Lung (tissue), 11 donors: ENCODE measurements at regions not wholly inside any gene's neighbourhood (a gene's known extent, or its start where the extent isn't known, plus 50 kb on each side); places are given as distances from the start of the nearest gene placed in this dataset.

Experiments
- ATAC-seq: fragments of 200-7000 bp; cut with Tn5 transposase; one replicate; pipeline ENCODE4 v1.9.1; 2020; ENCODE audit warnings: moderate number of reproducible peaks; ENCODE audit not compliant: insufficient read depth, low FRiP score
- DNase-seq, 3 donors: peaks; one replicate each; pipeline ENCODE4 v3.0.0-alpha.2; 2013 to 2017
- H3K27ac ChIP-seq, 2 donors: one replicate each; pipeline ENCODE4 v1.5.1; 2013; ENCODE audit warnings: mild to moderate bottlenecking in 2 of 2, moderate library complexity in 2 of 2, control low read depth in 1 of 2, inconsistent platforms in 1 of 2, low read depth in 1 of 2, low read length in 1 of 2
- H3K27me3 ChIP-seq, 3 donors: one replicate each; pipeline ENCODE4 v1.5.1; 2013; ENCODE audit warnings: low read length in 2 of 3; ENCODE audit not compliant: control insufficient read depth in 3 of 3, insufficient read depth in 3 of 3
- H3K36me3 ChIP-seq, 4 donors: one replicate each; pipeline ENCODE4 v1.5.1; 2013; ENCODE audit warnings: low read length in 4 of 4, mild to moderate bottlenecking in 1 of 4, moderate library complexity in 1 of 4; ENCODE audit not compliant: control insufficient read depth in 4 of 4, insufficient read depth in 4 of 4
- H3K4me1 ChIP-seq, 5 donors: one replicate each; pipeline ENCODE4 v1.5.1; 2013; ENCODE audit warnings: low read length in 5 of 5, mild to moderate bottlenecking in 2 of 5, moderate library complexity in 1 of 5; ENCODE audit not compliant: control insufficient read depth in 5 of 5, insufficient read depth in 5 of 5
- H3K4me3 ChIP-seq: one replicate; pipeline ENCODE4 v1.5.1; 2013; ENCODE audit warnings: mild to moderate bottlenecking, control low read depth, moderate library complexity
- H3K9ac ChIP-seq, 2 donors: one replicate each; pipeline ENCODE4 v1.5.1; 2013; ENCODE audit warnings: low read length in 2 of 2, control low read depth in 1 of 2; ENCODE audit not compliant: insufficient read depth in 1 of 2
- H3K9me3 ChIP-seq, 4 donors: one replicate each; pipeline ENCODE4 v1.5.1; 2013; ENCODE audit warnings: low read length in 3 of 4, mild to moderate bottlenecking in 1 of 4, moderate library complexity in 1 of 4; ENCODE audit not compliant: control insufficient read depth in 4 of 4, insufficient read depth in 3 of 4
- CTCF ChIP-seq: IDR thresholded peaks from 2 replicates; pipeline ENCODE4 v1.5.1; 2012; ENCODE audit warnings: mild to moderate bottlenecking; ENCODE audit errors: control extremely low read depth, extremely low read depth
- WGBS, 2 donors: extraction: QIAGEN DNeasy Blood & Tissue Kit; methylation state at CpG; one replicate each; pipeline ENCODE4 v1.1.7; 2013; 5-methylcytosine and 5-hydroxymethylcytosine counted together
- donor health status: control.
- donor health status: control.
- donor health status: Bipolar disorder and iron deficiency.
- donor health status: healthy.
- donor health status: DM: yes; HTN: yes; CAD: no.

- WGBS, 2 donors = 85 to 87% methylated on average over 2 of the region's 2 CpGs
- Histone ChIP-seq H3K27ac (no peak overlapping the region), H3K9ac (no peak overlapping the region), H3K4me1 (peaks cover 0 to 21% (median 7%) of the 10 kb centered on the region in 5 donors), H3K4me3 (no peak overlapping the region), H3K36me3 (peaks cover 0 to 2% (median 0%) of the 10 kb centered on the region in 4 donors), H3K27me3 (no peaks in the 10 kb centered on the region), H3K9me3 (no peaks in the 10 kb centered on the region)
- DNase-seq (no peak), ATAC-seq (no peak)
- TF ChIP-seq CTCF = no peak
Measured at GRCh38 chr12:123040106-123040505, 59.6 kb downstream of the ARL6IP4 start.

- H3K36me3 ChIP-seq = peaks cover 0 to 4% (median 0%) of the 10 kb centered on the region in 4 donors
- 91 to 93% methylated on average over 6 of the region's 6 CpGs for WGBS, 2 donors
- no peak overlapping the region for H3K9ac ChIP-seq
- no peaks in the 10 kb centered on the region for H3K27me3 ChIP-seq
- ATAC-seq (no peak), DNase-seq (no peak)
- no peak overlapping the region for H3K4me3 ChIP-seq
- peaks cover 0 to 21% (median 8%) of the 10 kb centered on the region in 5 donors for H3K4me1 ChIP-seq
- no peaks in the 10 kb centered on the region for H3K9me3 ChIP-seq
- H3K27ac ChIP-seq = no peak overlapping the region
- no peak for TF ChIP-seq CTCF
Measured at GRCh38 chr12:123038966-123039365, 58.5 kb downstream of the ARL6IP4 start.

- DNase-seq (no peak), ATAC-seq (no peak)
- H3K27ac ChIP-seq = no peak overlapping the region
- no peaks in the 10 kb centered on the region for H3K27me3 ChIP-seq
- no peak overlapping the region for H3K9ac ChIP-seq
- TF ChIP-seq CTCF = no peak
- peaks cover 0 to 18% (median 4%) of the 10 kb centered on the region in 5 donors for H3K4me1 ChIP-seq
- no peaks in the 10 kb centered on the region for H3K9me3 ChIP-seq
- H3K36me3 ChIP-seq = peaks cover 0 to 6% (median 0%) of the 10 kb centered on the region in 4 donors
- no peak overlapping the region for H3K4me3 ChIP-seq
- WGBS, 2 donors = 92 to 94% methylated on average over 7 of the region's 7 CpGs
Measured at GRCh38 chr12:123038486-123038885, 58.0 kb downstream of the ARL6IP4 start.

GRCh38 chr12:123037791-123038190 lies 57.3 kb downstream of the ARL6IP4 start:
- no peak overlapping the region for H3K9ac ChIP-seq
- no peak for TF ChIP-seq CTCF
- H3K27ac ChIP-seq = no peak overlapping the region
- H3K4me1 ChIP-seq = peaks cover 0 to 11% (median 10%) of the 10 kb centered on the region in 5 donors
- no peaks in the 10 kb centered on the region for H3K27me3 ChIP-seq
- WGBS, 2 donors = 91 to 92% methylated on average over 6 of the region's 6 CpGs
- H3K4me3 ChIP-seq = no peak overlapping the region
- ATAC-seq = no peak
- H3K9me3 ChIP-seq = no peaks in the 10 kb centered on the region
- H3K36me3 ChIP-seq = peaks cover 0 to 10% (median 0%) of the 10 kb centered on the region in 4 donors
- no peak for DNase-seq
